ENCODE measurements at regions not wholly inside any gene's neighbourhood (a gene's known extent, or its start where the extent isn't known, plus 50 kb on each side); places are given as distances from the start of the nearest gene placed in this dataset.
A peak's percentile ranks its signal among the peaks of the same experiment; 100 is the strongest.

GRCh38 chr3:107428051-107428858 lies 51.0 kb downstream of the CCDC54 start:
- H3K27me3 ChIP-seq (ENCODE audit: insufficient read depth, low read depth, severe bottlenecking) = no peaks in the 10 kb centered on the region
- TF ChIP-seq CTCF (IDR thresholded peaks at IDR 0.05; ENCODE audit: low read depth, low read length) = no peak
- H3K9me3 ChIP-seq (ENCODE audit: severe bottlenecking) = no peaks in the 10 kb centered on the region
- H3K27ac ChIP-seq = no peak overlapping the region
- DNase-seq = no peak
- no peaks in the 10 kb centered on the region for H3K36me3 ChIP-seq
- H3K4me3 ChIP-seq (ENCODE audit: low read depth, low read length) = no peak overlapping the region

- no peak overlapping the region for H3K27ac ChIP-seq
- TF ChIP-seq CTCF (IDR thresholded peaks at IDR 0.05; ENCODE audit: low read depth, low read length) = peak; percentile 82
- peak; percentile 85 for DNase-seq
Observed at GRCh38 chr3:107429320-107430181, 52.3 kb downstream of the CCDC54 start.

GRCh38 chr3:107430214-107430995 lies 53.2 kb downstream of the CCDC54 start:
- H3K27ac ChIP-seq = no peak overlapping the region
- no peaks in the 10 kb centered on the region for H3K27me3 ChIP-seq (ENCODE audit: insufficient read depth, low read depth, severe bottlenecking)
- no peaks in the 10 kb centered on the region for H3K9me3 ChIP-seq (ENCODE audit: severe bottlenecking)
- TF ChIP-seq CTCF (IDR thresholded peaks at IDR 0.05; ENCODE audit: low read depth, low read length) = no peak
- peak overlapping the region; percentile 72; the same call in 1 of the 2 replicates for H3K4me3 ChIP-seq (ENCODE audit: low read depth, low read length)
- no peak for DNase-seq
- H3K36me3 ChIP-seq = no peaks in the 10 kb centered on the region

More at GRCh38 chr3:107429320-107430181, 52.3 kb downstream of the CCDC54 start:
- Histone ChIP-seq H3K9me3 (ENCODE audit: severe bottlenecking) (no peaks in the 10 kb centered on the region), H3K4me3 (ENCODE audit: low read depth, low read length) (no peak overlapping the region), H3K36me3 (no peaks in the 10 kb centered on the region), H3K27me3 (ENCODE audit: insufficient read depth, low read depth, severe bottlenecking) (no peaks in the 10 kb centered on the region)

- no peaks in the 10 kb centered on the region for H3K27me3 ChIP-seq (ENCODE audit: insufficient read depth, low read depth, severe bottlenecking)
- no peak for DNase-seq
- no peaks in the 10 kb centered on the region for H3K9me3 ChIP-seq (ENCODE audit: severe bottlenecking)
- TF ChIP-seq CTCF (IDR thresholded peaks at IDR 0.05; ENCODE audit: low read depth, low read length) = no peak
- no peaks in the 10 kb centered on the region for H3K36me3 ChIP-seq
- H3K4me3 ChIP-seq (ENCODE audit: low read depth, low read length) = peak overlapping the region; percentile 72
- peak overlapping the region; percentile 90 for H3K27ac ChIP-seq
Observed at GRCh38 chr3:107430996-107431245, 53.7 kb downstream of the CCDC54 start.

- H3K27ac ChIP-seq = peak overlapping the region; percentile 90
- TF ChIP-seq CTCF (IDR thresholded peaks at IDR 0.05; ENCODE audit: low read depth, low read length) = no peak
Observed at GRCh38 chr3:107431246-107432012, 54.2 kb downstream of the CCDC54 start.

More at GRCh38 chr3:107431246-107432012, 54.2 kb downstream of the CCDC54 start:
- Histone ChIP-seq H3K4me3 (ENCODE audit: low read depth, low read length) (peak overlapping the region; percentile 72), H3K9me3 (ENCODE audit: severe bottlenecking) (no peaks in the 10 kb centered on the region), H3K27me3 (ENCODE audit: insufficient read depth, low read depth, severe bottlenecking) (no peaks in the 10 kb centered on the region), H3K36me3 (no peaks in the 10 kb centered on the region)
- peak; percentile 86 for DNase-seq
